ENCODE measurements at regions not wholly inside any gene's neighbourhood (a gene's known extent, or its start where the extent isn't known, plus 50 kb on each side); places are given as distances from the start of the nearest gene placed in this dataset.

GRCh38 chr20:60680554-60680953 lies 571.5 kb upstream of the CDH4 start (continued):
- TF ChIP-seq ZSCAN30 (tag by site-specific recombination; IDR thresholded peaks at IDR 0.05) (no peak), ZNF155 (tag by site-specific recombination; IDR thresholded peaks at IDR 0.05) (no peak), ZFP41 (tag by site-specific recombination; IDR thresholded peaks at IDR 0.05; ENCODE audit: borderline replicate concordance) (no peak), ZNF677 (tag by site-specific recombination; IDR thresholded peaks at IDR 0.05) (no peak), ZNF629 (tag by site-specific recombination; IDR thresholded peaks at IDR 0.05) (no peak), ZNF571 (tag by site-specific recombination; IDR thresholded peaks at IDR 0.05) (no peak), ZNF449 (tag by site-specific recombination; IDR thresholded peaks at IDR 0.05) (no peak), ZNF792 (tag by site-specific recombination; IDR thresholded peaks at IDR 0.05) (no peak), ZSCAN23 (tag by site-specific recombination; IDR thresholded peaks at IDR 0.05) (no peak), BCL11B (tag by site-specific recombination; IDR thresholded peaks at IDR 0.05; ENCODE audit: low read depth) (no peak)

DNA sequence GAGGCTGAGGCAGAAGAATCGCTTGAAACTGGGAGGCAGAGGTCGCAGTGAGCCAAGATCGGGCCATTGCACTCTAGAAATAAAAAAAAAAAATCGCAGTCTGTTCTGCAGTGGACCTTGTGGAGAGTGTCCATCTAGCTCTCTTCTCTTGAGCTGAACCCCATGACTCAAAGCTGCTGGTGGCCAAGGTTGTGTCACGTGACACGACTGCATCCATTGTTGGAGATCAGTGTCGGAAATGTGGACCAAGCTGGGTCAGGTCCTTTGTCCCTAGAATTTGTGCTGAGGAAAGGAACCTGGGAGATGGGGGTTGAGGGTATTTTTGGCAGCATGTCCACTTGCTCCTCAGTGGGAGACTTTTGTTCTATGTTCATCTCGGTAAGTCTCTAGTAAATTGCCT lies 564.8 kb upstream of the CDH4 start:
- CTCF ChIA-PET: no interaction called here
- no peak for TF ChIP-seq SETDB1 (IDR thresholded peaks at IDR 0.05; ENCODE audit: insufficient read length, low read length)
- TF ChIP-seq ZNF585B (tag by site-specific recombination; IDR thresholded peaks at IDR 0.05): no peak
- no peak for TF ChIP-seq ZBTB7A (tag by site-specific recombination; IDR thresholded peaks at IDR 0.05; ENCODE audit: low read depth)
- no peak for TF ChIP-seq ZNF514 (tag by site-specific recombination; IDR thresholded peaks at IDR 0.05)
- TF ChIP-seq ZNF664 (tag by site-specific recombination; IDR thresholded peaks at IDR 0.05): no peak
- TF ChIP-seq, protein P1, sequence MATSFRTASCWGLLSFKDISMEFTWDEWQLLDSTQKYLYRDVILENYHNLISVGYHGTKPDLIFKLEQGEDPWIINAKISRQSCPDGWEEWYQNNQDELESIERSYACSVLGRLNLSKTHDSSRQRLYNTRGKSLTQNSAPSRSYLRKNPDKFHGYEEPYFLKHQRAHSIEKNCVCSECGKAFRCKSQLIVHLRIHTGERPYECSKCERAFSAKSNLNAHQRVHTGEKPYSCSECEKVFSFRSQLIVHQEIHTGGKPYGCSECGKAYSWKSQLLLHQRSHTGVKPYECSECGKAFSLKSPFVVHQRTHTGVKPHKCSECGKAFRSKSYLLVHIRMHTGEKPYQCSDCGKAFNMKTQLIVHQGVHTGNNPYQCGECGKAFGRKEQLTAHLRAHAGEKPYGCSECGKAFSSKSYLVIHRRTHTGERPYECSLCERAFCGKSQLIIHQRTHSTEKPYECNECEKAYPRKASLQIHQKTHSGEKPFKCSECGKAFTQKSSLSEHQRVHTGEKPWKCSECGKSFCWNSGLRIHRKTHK (tag by site-specific recombination; IDR thresholded peaks at IDR 0.05): no peak
- TF ChIP-seq ZNF560 (tag by site-specific recombination; IDR thresholded peaks at IDR 0.05; ENCODE audit: borderline replicate concordance): no peak
- no peak for TF ChIP-seq ZNF18 (tag by site-specific recombination; IDR thresholded peaks at IDR 0.05)
- TF ChIP-seq HOXA7 (CRISPR knock-in tag; IDR thresholded peaks at IDR 0.05; ENCODE audit: borderline replicate concordance): no peak
- TF ChIP-seq ZNF544 (tag by site-specific recombination; IDR thresholded peaks at IDR 0.05): no peak
- TF ChIP-seq, protein P2, sequence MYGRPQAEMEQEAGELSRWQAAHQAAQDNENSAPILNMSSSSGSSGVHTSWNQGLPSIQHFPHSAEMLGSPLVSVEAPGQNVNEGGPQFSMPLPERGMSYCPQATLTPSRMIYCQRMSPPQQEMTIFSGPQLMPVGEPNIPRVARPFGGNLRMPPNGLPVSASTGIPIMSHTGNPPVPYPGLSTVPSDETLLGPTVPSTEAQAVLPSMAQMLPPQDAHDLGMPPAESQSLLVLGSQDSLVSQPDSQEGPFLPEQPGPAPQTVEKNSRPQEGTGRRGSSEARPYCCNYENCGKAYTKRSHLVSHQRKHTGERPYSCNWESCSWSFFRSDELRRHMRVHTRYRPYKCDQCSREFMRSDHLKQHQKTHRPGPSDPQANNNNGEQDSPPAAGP (tag by site-specific recombination; IDR thresholded peaks at IDR 0.05): no peak
- TF ChIP-seq ZNF133 (tag by site-specific recombination; IDR thresholded peaks at IDR 0.05): no peak
- no peak for TF ChIP-seq ZNF529 (tag by site-specific recombination; IDR thresholded peaks at IDR 0.05; ENCODE audit: insufficient replicate concordance)
- TF ChIP-seq ZBTB21 (tag by site-specific recombination; IDR thresholded peaks at IDR 0.05): no peak
- H3K27ac ChIP-seq (ENCODE audit: extremely low read depth, low read depth, low read length): no peak overlapping the region
- H3K4me1 ChIP-seq (ENCODE audit: control insufficient read depth, insufficient read depth, low read length): no peaks in the 10 kb centered on the region
- POLR2A ChIA-PET: no interaction called here
- no peak overlapping the region for H3K4me3 ChIP-seq (ENCODE audit: low read depth, low read length)
- H3K9me3 ChIP-seq (ENCODE audit: control insufficient read depth, insufficient read depth, low read depth, low read length): no peaks in the 10 kb centered on the region
- H3K36me3 ChIP-seq (ENCODE audit: control insufficient read depth in 2 of 2, insufficient read depth in 1 of 2, low read length in 2 of 2): no peaks in the 10 kb centered on the region

All from HEK293 (cell line).